ENCODE measurements at regions not wholly inside any gene's neighbourhood (a gene's known extent, or its start where the extent isn't known, plus 50 kb on each side); places are given as distances from the start of the nearest gene placed in this dataset.

- Histone ChIP-seq H3K27me3 (ENCODE audit: insufficient read depth) (no peaks in the 10 kb centered on the region), H3K9me2 (ENCODE audit: insufficient read depth) (0 out of 2 replicates have a peak, but pooled peaks cover 3% of the 10 kb centered on the region), H4K20me1 (replicated peaks; ENCODE audit: insufficient read depth) (no peaks in the 10 kb centered on the region), H3K79me2 (replicated peaks; ENCODE audit: insufficient read depth) (no peaks in the 10 kb centered on the region), H3K36me3 (ENCODE audit: insufficient read depth) (no peaks in the 10 kb centered on the region), H3K4me3 (no peak overlapping the region), H3K4me1 (ENCODE audit: insufficient read depth) (no peaks in the 10 kb centered on the region), H3K4me2 (no peak overlapping the region), H2AFZ (no peak overlapping the region), H3K27ac (ENCODE audit: low read depth) (no peak overlapping the region), H3F3A (replicated peaks; ENCODE audit: low read depth) (no peaks in the 10 kb centered on the region)
- Mint-ChIP-seq H3K36me3 (ENCODE audit: low read depth) (no peaks in the 10 kb centered on the region), H3K4me1 (peaks cover 10% of the 10 kb centered on the region; the same call in 2 of the 3 replicates), H3K4me3 (no peak overlapping the region), H3K27ac (no peak overlapping the region), H3K27me3 (ENCODE audit: insufficient read depth, low read depth, poor library complexity) (peaks cover 3% of the 10 kb centered on the region), H3K9me3 (no peaks in the 10 kb centered on the region)
- TF ChIP-seq, protein P1, sequence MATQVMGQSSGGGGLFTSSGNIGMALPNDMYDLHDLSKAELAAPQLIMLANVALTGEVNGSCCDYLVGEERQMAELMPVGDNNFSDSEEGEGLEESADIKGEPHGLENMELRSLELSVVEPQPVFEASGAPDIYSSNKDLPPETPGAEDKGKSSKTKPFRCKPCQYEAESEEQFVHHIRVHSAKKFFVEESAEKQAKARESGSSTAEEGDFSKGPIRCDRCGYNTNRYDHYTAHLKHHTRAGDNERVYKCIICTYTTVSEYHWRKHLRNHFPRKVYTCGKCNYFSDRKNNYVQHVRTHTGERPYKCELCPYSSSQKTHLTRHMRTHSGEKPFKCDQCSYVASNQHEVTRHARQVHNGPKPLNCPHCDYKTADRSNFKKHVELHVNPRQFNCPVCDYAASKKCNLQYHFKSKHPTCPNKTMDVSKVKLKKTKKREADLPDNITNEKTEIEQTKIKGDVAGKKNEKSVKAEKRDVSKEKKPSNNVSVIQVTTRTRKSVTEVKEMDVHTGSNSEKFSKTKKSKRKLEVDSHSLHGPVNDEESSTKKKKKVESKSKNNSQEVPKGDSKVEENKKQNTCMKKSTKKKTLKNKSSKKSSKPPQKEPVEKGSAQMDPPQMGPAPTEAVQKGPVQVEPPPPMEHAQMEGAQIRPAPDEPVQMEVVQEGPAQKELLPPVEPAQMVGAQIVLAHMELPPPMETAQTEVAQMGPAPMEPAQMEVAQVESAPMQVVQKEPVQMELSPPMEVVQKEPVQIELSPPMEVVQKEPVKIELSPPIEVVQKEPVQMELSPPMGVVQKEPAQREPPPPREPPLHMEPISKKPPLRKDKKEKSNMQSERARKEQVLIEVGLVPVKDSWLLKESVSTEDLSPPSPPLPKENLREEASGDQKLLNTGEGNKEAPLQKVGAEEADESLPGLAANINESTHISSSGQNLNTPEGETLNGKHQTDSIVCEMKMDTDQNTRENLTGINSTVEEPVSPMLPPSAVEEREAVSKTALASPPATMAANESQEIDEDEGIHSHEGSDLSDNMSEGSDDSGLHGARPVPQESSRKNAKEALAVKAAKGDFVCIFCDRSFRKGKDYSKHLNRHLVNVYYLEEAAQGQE (IDR thresholded peaks at IDR 0.05; ENCODE audit: unreplicated experiment) = no peak
- no peak for TF ChIP-seq ETS1 (IDR thresholded peaks at IDR 0.05)
- no peak for TF ChIP-seq EZH2 (IDR thresholded peaks at IDR 0.05; ENCODE audit: low read depth, unreplicated experiment)
- no peak for TF ChIP-seq JUNB (IDR thresholded peaks at IDR 0.05; ENCODE audit: unreplicated experiment)
- TF ChIP-seq ZNF331 (CRISPR knock-in tag; IDR thresholded peaks at IDR 0.05; ENCODE audit: low read depth) = no peak
- TF ChIP-seq ZNF114 (CRISPR knock-in tag; IDR thresholded peaks at IDR 0.05) = no peak
- no peak for TF ChIP-seq CREB1 (CRISPR knock-in tag; IDR thresholded peaks at IDR 0.05; ENCODE audit: low read depth)
- TF ChIP-seq CTCF (conservative IDR thresholded peaks at IDR 0.05; ENCODE audit: low read depth in 2 of 2) = no peak
- no peak for TF ChIP-seq POLR2AphosphoS5 (IDR thresholded peaks at IDR 0.05; ENCODE audit: low read depth)
- TF ChIP-seq NANOG (IDR thresholded peaks at IDR 0.05; ENCODE audit: borderline replicate concordance) = no peak
- TF ChIP-seq, protein P2, sequence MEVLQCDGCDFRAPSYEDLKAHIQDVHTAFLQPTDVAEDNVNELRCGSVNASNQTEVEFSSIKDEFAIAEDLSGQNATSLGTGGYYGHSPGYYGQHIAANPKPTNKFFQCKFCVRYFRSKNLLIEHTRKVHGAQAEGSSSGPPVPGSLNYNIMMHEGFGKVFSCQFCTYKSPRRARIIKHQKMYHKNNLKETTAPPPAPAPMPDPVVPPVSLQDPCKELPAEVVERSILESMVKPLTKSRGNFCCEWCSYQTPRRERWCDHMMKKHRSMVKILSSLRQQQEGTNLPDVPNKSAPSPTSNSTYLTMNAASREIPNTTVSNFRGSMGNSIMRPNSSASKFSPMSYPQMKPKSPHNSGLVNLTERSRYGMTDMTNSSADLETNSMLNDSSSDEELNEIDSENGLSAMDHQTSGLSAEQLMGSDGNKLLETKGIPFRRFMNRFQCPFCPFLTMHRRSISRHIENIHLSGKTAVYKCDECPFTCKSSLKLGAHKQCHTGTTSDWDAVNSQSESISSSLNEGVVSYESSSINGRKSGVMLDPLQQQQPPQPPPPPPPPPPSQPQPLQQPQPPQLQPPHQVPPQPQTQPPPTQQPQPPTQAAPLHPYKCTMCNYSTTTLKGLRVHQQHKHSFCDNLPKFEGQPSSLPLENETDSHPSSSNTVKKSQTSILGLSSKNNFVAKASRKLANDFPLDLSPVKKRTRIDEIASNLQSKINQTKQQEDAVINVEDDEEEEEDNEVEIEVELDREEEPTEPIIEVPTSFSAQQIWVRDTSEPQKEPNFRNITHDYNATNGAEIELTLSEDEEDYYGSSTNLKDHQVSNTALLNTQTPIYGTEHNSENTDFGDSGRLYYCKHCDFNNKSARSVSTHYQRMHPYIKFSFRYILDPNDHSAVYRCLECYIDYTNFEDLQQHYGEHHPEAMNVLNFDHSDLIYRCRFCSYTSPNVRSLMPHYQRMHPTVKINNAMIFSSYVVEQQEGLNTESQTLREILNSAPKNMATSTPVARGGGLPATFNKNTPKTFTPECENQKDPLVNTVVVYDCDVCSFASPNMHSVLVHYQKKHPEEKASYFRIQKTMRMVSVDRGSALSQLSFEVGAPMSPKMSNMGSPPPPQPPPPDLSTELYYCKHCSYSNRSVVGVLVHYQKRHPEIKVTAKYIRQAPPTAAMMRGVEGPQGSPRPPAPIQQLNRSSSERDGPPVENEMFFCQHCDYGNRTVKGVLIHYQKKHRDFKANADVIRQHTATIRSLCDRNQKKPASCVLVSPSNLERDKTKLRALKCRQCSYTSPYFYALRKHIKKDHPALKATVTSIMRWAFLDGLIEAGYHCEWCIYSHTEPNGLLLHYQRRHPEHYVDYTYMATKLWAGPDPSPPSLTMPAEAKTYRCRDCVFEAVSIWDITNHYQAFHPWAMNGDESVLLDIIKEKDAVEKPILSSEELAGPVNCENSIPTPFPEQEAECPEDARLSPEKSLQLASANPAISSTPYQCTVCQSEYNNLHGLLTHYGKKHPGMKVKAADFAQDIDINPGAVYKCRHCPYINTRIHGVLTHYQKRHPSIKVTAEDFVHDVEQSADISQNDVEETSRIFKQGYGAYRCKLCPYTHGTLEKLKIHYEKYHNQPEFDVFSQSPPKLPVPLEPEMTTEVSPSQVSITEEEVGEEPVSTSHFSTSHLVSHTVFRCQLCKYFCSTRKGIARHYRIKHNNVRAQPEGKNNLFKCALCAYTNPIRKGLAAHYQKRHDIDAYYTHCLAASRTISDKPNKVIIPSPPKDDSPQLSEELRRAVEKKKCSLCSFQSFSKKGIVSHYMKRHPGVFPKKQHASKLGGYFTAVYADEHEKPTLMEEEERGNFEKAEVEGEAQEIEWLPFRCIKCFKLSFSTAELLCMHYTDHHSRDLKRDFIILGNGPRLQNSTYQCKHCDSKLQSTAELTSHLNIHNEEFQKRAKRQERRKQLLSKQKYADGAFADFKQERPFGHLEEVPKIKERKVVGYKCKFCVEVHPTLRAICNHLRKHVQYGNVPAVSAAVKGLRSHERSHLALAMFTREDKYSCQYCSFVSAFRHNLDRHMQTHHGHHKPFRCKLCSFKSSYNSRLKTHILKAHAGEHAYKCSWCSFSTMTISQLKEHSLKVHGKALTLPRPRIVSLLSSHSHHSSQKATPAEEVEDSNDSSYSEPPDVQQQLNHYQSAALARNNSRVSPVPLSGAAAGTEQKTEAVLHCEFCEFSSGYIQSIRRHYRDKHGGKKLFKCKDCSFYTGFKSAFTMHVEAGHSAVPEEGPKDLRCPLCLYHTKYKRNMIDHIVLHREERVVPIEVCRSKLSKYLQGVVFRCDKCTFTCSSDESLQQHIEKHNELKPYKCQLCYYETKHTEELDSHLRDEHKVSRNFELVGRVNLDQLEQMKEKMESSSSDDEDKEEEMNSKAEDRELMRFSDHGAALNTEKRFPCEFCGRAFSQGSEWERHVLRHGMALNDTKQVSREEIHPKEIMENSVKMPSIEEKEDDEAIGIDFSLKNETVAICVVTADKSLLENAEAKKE (CRISPR knock-in tag; IDR thresholded peaks at IDR 0.05) = no peak
- no peak for TF ChIP-seq STAT1 (IDR thresholded peaks at IDR 0.05; ENCODE audit: unreplicated experiment)
- no peak for TF ChIP-seq EZH2phosphoT487 (IDR thresholded peaks at IDR 0.05; ENCODE audit: unreplicated experiment)
- ATAC-seq = no peak
- DNase-seq (ENCODE audit: low spot score) = no peak
Observed at GRCh38 chr20:19819149-19819548, 61.1 kb downstream of the RIN2 start.

Measured in GM23338 (cell line).